Activated CD4-positive, alpha-beta T cell treated with anti-CD3 and anti-CD28 coated beads for 36 hours (primary cell): ENCODE measurements at regions not wholly inside any gene's neighbourhood (a gene's known extent, or its start where the extent isn't known, plus 50 kb on each side); places are given as distances from the start of the nearest gene placed in this dataset.
"Not testable (repeated sequence)": the region's sequence is repeated elsewhere in the genome, so short reads cannot be mapped to it uniquely, and the experiment has no call there.

Source experiments
- ATAC-seq: fragments of 200-7000 bp; cut with Tn5 transposase; one replicate; pipeline ENCODE4 v1.10.0; 2021; ENCODE audit warnings: mild to moderate bottlenecking, moderate library complexity
- CTCF ChIA-PET: fragments of 350-600 bp; sonication (Branson Sonifier 250); formaldehyde crosslinking; loops from one replicate; lab custom pipeline; 2021; ENCODE audit warnings: antibody characterized with exemption; lab: Charles Lee
- POLR2A ChIA-PET: fragments of 350-600 bp; sonication (Branson Sonifier 250); formaldehyde crosslinking; loops from one replicate; lab custom pipeline; 2021; ENCODE audit warnings: antibody characterized with exemption, inconsistent platforms; lab: Charles Lee
- DNase-seq: peaks from one replicate; pipeline ENCODE4 v3.0.0-alpha.2; 2020
- H3K27ac Mint-ChIP-seq: one replicate; pipeline ENCODE4 v1.8.0; 2021; ENCODE audit warnings: mixed read lengths
- H3K27me3 Mint-ChIP-seq: one replicate; pipeline ENCODE4 v1.8.0; 2021; ENCODE audit warnings: mixed read lengths
- H3K36me3 Mint-ChIP-seq: one replicate; pipeline ENCODE4 v1.8.0; 2021; ENCODE audit warnings: low read depth, mixed read lengths
- H3K4me1 Mint-ChIP-seq: one replicate; pipeline ENCODE4 v1.8.0; 2021; ENCODE audit warnings: mixed read lengths
- H3K4me3 Mint-ChIP-seq: one replicate; pipeline ENCODE4 v1.8.0; 2021; ENCODE audit warnings: mild to moderate bottlenecking, moderate library complexity, mixed read lengths
- H3K9me3 Mint-ChIP-seq: one replicate; pipeline ENCODE4 v1.8.0; 2021; ENCODE audit warnings: low read depth, mixed read lengths
- intact Hi-C, 2 experiments: fragments of 100-400 bp; cut with DNase I in 1 of 2; cut with micrococcal nuclease in 1 of 2; formaldehyde crosslinking; loops; one replicate each; pipeline versions ENCODE4 v1.14.2 to v1.15.1; 2022 to 2024; cut with DNase I, micrococcal nuclease

GRCh38 chr6:152811785-152812184, 61.2 kb downstream of the VIP start:
- intact Hi-C loops, result no loop called here
- Mint-ChIP-seq H3K27me3 (peaks cover 4% of the 10 kb centered on the region), H3K36me3 (no peaks in the 10 kb centered on the region), H3K4me3 (no peak overlapping the region), H3K9me3 (no peaks in the 10 kb centered on the region), H3K4me1 (no peaks in the 10 kb centered on the region), H3K27ac (no peak overlapping the region)
- DNase-seq (no peak), ATAC-seq (no peak)
- ChIA-PET CTCF (no interaction called here), POLR2A (no interaction called here)

- no peaks in the 10 kb centered on the region for H3K4me1 Mint-ChIP-seq
- no peaks in the 10 kb centered on the region for H3K36me3 Mint-ChIP-seq
- ATAC-seq (no peak), DNase-seq (no peak)
- no peaks in the 10 kb centered on the region for H3K9me3 Mint-ChIP-seq
- no peak overlapping the region for H3K4me3 Mint-ChIP-seq
- intact Hi-C loops, result no loop called here
- peaks cover 2% of the 10 kb centered on the region for H3K27me3 Mint-ChIP-seq
- ChIA-PET POLR2A (no interaction called here), CTCF (no interaction called here)
- no peak overlapping the region for H3K27ac Mint-ChIP-seq
Observed at GRCh38 chr6:152815230-152815872, 64.8 kb downstream of the VIP start.

- H3K9me3 Mint-ChIP-seq, result no peaks in the 10 kb centered on the region
- no peaks in the 10 kb centered on the region for H3K36me3 Mint-ChIP-seq
- intact Hi-C loops, result no loop called here
- H3K4me3 Mint-ChIP-seq, result no peak overlapping the region
- CTCF ChIA-PET, result interaction anchor here (1.3 kb wide), 1 partner anchor 9 kb away, joined by 3 read pairs; no protein-coding TSS in a partner anchor
- H3K4me1 Mint-ChIP-seq, result no peaks in the 10 kb centered on the region
- peaks cover 2% of the 10 kb centered on the region for H3K27me3 Mint-ChIP-seq
- ATAC-seq, result no peak
- H3K27ac Mint-ChIP-seq, result no peak overlapping the region
- no peak for DNase-seq
- POLR2A ChIA-PET, result no interaction called here
Observed at GRCh38 chr6:152816055-152816454, 65.5 kb downstream of the VIP start.

- intact Hi-C loops, result no loop called here
- Mint-ChIP-seq H3K9me3 (no peaks in the 10 kb centered on the region), H3K36me3 (no peaks in the 10 kb centered on the region), H3K4me3 (no peak overlapping the region), H3K27ac (no peak overlapping the region), H3K27me3 (peaks cover 4% of the 10 kb centered on the region), H3K4me1 (no peaks in the 10 kb centered on the region)
- POLR2A ChIA-PET, result no interaction called here
- CTCF ChIA-PET, result interaction anchor here (1.0 kb wide), 1 partner anchor 270 kb away, joined by 3 read pairs; no protein-coding TSS in a partner anchor
- DNase-seq (no peak), ATAC-seq (no peak)
Observed at GRCh38 chr6:152821525-152821924, 70.9 kb downstream of the VIP start.

- no peaks in the 10 kb centered on the region for H3K4me1 Mint-ChIP-seq
- H3K4me3 Mint-ChIP-seq, result no peak overlapping the region
- H3K9me3 Mint-ChIP-seq, result no peaks in the 10 kb centered on the region
- H3K36me3 Mint-ChIP-seq, result no peaks in the 10 kb centered on the region
- DNase-seq, result no peak
- peaks cover 4% of the 10 kb centered on the region for H3K27me3 Mint-ChIP-seq
- ChIA-PET CTCF (interaction anchor here (0.9 kb wide), 1 partner anchor 22 kb away, joined by 3 read pairs; no protein-coding TSS in a partner anchor), POLR2A (no interaction called here)
- ATAC-seq, result no peak
- intact Hi-C loops, result no loop called here
- no peak overlapping the region for H3K27ac Mint-ChIP-seq
Observed at GRCh38 chr6:152824666-152825065, 74.1 kb downstream of the VIP start.

- no peak for DNase-seq
- CTCF ChIA-PET, result no interaction called here
- no peaks in the 10 kb centered on the region for H3K9me3 Mint-ChIP-seq
- no peak for ATAC-seq
- H3K4me3 Mint-ChIP-seq, result no peak overlapping the region
- H3K27me3 Mint-ChIP-seq, result peaks cover 2% of the 10 kb centered on the region
- intact Hi-C loops, result no loop called here
- no peaks in the 10 kb centered on the region for H3K36me3 Mint-ChIP-seq
- POLR2A ChIA-PET, result no interaction called here
- H3K4me1 Mint-ChIP-seq, result no peaks in the 10 kb centered on the region
- H3K27ac Mint-ChIP-seq, result no peak overlapping the region
Observed at GRCh38 chr6:152828431-152828830, 77.8 kb downstream of the VIP start.

GRCh38 chr6:152834366-152834765, 83.8 kb downstream of the VIP start:
- H3K4me3 Mint-ChIP-seq, H3K27me3 Mint-ChIP-seq, H3K4me1 Mint-ChIP-seq, CTCF ChIA-PET, POLR2A ChIA-PET, intact Hi-C loops, ATAC-seq, DNase-seq, H3K36me3 Mint-ChIP-seq, H3K9me3 Mint-ChIP-seq, H3K27ac Mint-ChIP-seq: not testable (repeated sequence)

GRCh38 chr6:152836523-152836922, 85.9 kb downstream of the VIP start:
- ChIA-PET POLR2A (no interaction called here), CTCF (no interaction called here)
- Mint-ChIP-seq H3K4me1 (no peaks in the 10 kb centered on the region), H3K36me3 (no peaks in the 10 kb centered on the region), H3K27ac (no peak overlapping the region), H3K4me3 (no peak overlapping the region), H3K9me3 (no peaks in the 10 kb centered on the region), H3K27me3 (peaks cover 5% of the 10 kb centered on the region)
- no peak for DNase-seq
- intact Hi-C loops, result no loop called here
- ATAC-seq, result no peak

- intact Hi-C loops, result no loop called here
- POLR2A ChIA-PET, result no interaction called here
- CTCF ChIA-PET, result no interaction called here
- Mint-ChIP-seq H3K27me3 (peaks cover 2% of the 10 kb centered on the region), H3K4me1 (no peaks in the 10 kb centered on the region), H3K27ac (no peak overlapping the region), H3K4me3 (no peak overlapping the region), H3K36me3 (no peaks in the 10 kb centered on the region), H3K9me3 (peaks cover 5% of the 10 kb centered on the region)
- ATAC-seq (no peak), DNase-seq (no peak)
Observed at GRCh38 chr6:152845421-152845820, 94.8 kb downstream of the VIP start.

- no peak for ATAC-seq
- peaks cover 2% of the 10 kb centered on the region for H3K27me3 Mint-ChIP-seq
- no peak overlapping the region for H3K4me3 Mint-ChIP-seq
- intact Hi-C loops, result no loop called here
- H3K9me3 Mint-ChIP-seq, result peaks cover 5% of the 10 kb centered on the region
- no peak overlapping the region for H3K27ac Mint-ChIP-seq
- H3K4me1 Mint-ChIP-seq, result no peaks in the 10 kb centered on the region
- no peak for DNase-seq
- CTCF ChIA-PET, result interaction anchor here (0.8 kb wide), 1 partner anchor 22 kb away, joined by 3 read pairs; no protein-coding TSS in a partner anchor
- no peaks in the 10 kb centered on the region for H3K36me3 Mint-ChIP-seq
- POLR2A ChIA-PET, result no interaction called here
Observed at GRCh38 chr6:152846825-152847224, 96.2 kb downstream of the VIP start.

GRCh38 chr6:152848919-152849318, 98.3 kb downstream of the VIP start:
- no peaks in the 10 kb centered on the region for H3K27me3 Mint-ChIP-seq
- ATAC-seq (no peak), DNase-seq (no peak)
- H3K27ac Mint-ChIP-seq, result no peak overlapping the region
- intact Hi-C loops, result no loop called here
- peaks cover 5% of the 10 kb centered on the region for H3K9me3 Mint-ChIP-seq
- H3K36me3 Mint-ChIP-seq, result no peaks in the 10 kb centered on the region
- ChIA-PET CTCF (interaction anchor here (0.7 kb wide), 1 partner anchor 177 kb away, joined by 3 read pairs; no protein-coding TSS in a partner anchor), POLR2A (no interaction called here)
- H3K4me3 Mint-ChIP-seq, result no peak overlapping the region
- no peaks in the 10 kb centered on the region for H3K4me1 Mint-ChIP-seq

- H3K4me3 Mint-ChIP-seq, result no peak overlapping the region
- H3K27me3 Mint-ChIP-seq, result peaks cover 5% of the 10 kb centered on the region
- no peaks in the 10 kb centered on the region for H3K36me3 Mint-ChIP-seq
- no peak for ATAC-seq
- POLR2A ChIA-PET, result no interaction called here
- intact Hi-C loops, result no loop called here
- H3K9me3 Mint-ChIP-seq, result no peaks in the 10 kb centered on the region
- no peaks in the 10 kb centered on the region for H3K4me1 Mint-ChIP-seq
- DNase-seq, result no peak
- H3K27ac Mint-ChIP-seq, result no peak overlapping the region
- CTCF ChIA-PET, result interaction anchor here (0.6 kb wide), 1 partner anchor 174 kb away, joined by 3 read pairs; no protein-coding TSS in a partner anchor
Observed at GRCh38 chr6:152854086-152854795, 103.6 kb downstream of the VIP start.
